Hematopoietic multipotent progenitor cell treated with erythropoietin and hydrocortisone succinate and interleukin-3 and kit ligand, for 4 days (in vitro differentiated cells): ENCODE measurements at regions not wholly inside any gene's neighbourhood (a gene's known extent, or its start where the extent isn't known, plus 50 kb on each side); places are given as distances from the start of the nearest gene placed in this dataset.

ENCODE experiments used
- DNase-seq: peaks from one replicate; pipeline ENCODE4 v3.0.0-alpha.2; 2015

DNA sequence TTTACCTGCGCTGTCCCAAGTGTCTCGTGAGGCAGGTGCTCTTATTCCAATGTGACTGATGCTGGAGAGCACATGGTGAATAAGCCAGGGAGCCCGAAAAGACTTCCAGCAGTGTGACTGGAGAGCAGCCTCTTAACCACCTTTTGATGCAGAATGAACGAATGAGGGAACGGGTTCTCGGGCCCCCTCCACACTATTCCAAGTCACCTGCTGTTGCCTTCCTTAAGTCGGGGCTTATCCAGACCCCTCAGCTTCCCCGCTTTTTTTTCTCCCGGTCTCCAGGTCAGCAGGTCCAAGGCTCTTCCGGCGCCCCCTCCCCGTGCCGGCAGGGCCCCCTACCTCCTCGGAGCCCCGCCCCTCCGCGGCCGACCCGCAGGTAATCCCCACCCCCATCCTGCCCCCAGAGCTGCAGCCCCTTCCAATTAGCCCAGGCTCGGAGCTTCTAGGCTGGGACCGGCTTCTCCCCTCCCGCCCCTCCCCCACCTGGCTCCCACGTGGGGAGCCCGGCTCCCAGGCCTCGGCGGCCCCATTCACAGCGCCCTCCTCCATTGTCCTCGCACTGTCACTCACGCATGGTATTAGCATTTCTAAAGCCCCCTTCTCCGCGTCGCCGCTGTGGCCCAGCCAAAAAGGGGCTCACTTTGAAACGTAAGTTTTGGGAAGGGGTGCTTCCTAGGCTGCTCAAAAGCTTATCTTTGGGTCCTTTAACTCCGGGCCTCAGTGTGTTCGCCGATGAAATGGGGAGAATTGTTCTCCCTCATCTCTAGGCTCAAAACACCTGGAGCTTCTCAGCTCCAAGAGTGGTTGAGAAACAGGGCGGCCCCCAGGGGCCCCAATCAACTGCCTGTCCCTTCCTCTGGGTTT, 56.2 kb upstream of the PJA1 start:
- no peak for DNase-seq

DNA sequence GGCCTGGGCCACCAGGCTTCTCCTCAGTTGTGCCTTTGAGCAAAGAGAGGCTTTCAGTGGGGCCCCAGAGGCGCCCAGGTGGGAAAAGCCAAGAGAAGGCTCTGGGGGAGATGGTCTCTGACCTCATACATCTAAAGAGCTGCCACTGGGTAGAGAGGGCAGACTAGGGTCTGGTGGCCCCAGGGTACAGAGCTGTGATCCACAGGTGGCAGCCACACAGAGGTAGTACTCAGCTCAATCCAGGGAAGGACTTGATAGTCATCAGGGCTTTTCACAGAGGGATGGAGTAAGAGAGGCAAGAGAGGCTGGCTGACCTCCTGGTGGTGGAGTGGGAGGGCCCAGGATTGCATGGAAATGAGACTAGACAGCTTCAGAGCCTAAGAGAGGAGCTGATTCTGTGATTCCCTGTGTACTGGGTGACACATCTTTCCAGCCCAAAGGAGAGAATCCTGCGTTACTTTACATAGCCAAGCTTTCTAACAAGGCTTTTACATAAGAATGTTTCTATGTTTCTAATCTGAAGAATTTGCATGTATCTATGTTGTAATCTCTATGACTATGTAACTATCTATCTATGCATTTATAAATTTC, 53.2 kb upstream of the PJA1 start:
- DNase-seq: no peak

DNA sequence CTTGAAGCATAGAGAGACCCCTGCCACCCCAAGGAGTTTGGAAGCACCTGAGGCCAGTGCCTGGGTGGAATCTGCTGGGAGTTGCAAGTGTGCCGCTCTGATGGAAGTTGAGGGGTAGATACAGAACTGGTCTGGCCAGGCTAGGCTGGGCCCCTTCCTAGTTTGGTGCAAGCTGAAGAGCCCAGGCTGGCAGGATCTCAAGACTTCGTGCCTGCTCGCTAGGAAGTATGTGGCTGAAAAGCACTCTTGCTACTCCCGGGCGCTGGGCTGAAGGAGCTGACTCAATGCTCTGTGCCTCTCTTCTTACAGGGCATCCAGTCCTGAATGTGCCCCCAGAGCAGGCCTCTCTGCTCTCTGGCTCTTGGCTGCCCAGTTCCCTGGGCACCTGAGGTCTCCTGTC, 51.7 kb upstream of the PJA1 start:
- no peak for DNase-seq

DNA sequence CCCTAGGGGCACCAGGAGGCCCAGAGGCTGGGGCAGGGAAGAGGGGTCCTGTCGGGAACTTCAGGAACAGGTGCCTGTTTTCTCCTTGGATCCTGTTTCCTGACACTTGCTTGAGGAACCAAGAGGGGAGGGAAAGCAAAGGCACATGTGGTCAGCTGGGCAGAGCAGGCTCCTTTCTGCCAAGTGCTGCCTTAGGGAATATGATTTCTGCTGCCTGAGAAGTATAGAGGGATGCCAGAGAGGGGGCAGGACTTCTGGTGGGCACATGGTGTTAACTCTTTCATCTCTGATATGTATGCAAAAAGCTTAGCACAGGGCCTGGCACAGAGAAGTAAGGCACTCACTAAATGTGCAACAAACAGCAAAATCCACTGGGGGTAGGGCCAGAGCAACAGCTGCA, 51.2 kb upstream of the PJA1 start:
- no peak for DNase-seq

DNA sequence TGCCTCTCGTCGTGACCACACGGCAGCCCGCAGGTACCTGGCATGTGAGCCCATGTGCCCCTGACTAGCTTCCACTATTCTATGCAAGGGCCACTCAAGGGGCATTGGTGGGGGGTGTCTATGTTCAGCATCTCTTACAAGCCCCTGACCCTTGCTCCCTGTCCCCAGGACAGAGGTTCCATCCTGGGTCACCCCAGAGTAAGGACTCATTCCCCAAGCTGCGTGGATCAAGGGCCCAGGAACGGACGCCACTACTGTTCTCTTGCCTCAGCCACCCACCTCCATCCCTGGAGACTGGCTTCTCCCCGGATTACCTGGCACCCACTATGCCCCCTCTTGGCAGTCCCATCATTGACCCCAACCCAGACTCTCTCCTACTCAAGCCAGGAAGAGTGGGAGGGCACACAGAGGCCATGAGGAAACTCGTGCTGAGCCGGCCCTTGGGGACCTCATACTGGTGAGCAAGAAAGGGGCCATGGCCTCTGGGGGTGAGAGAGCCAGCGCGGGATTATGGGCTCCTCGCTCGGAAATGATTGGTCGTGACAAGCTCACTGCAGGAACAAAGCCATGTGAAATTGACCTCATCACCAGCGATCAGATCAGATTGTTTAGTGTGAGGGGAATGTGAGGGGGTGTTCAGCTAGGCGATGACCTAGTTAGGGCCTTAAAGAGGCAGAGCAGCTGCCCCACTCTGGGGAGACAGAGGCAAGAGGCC, 50.1 kb upstream of the PJA1 start:
- DNase-seq: no peak
